Neuronal stem cell (in vitro differentiated cells): ENCODE measurements at regions not wholly inside any gene's neighbourhood (a gene's known extent, or its start where the extent isn't known, plus 50 kb on each side); places are given as distances from the start of the nearest gene placed in this dataset.
A peak's percentile ranks its signal among the peaks of the same experiment; 100 is the strongest.

ENCODE experiments used
- DNase-seq: peaks from one replicate; pipeline ENCODE4 v3.0.0-alpha.2; 2013; ENCODE audit warnings: low spot score
- H2AFZ ChIP-seq: one replicate; pipeline ENCODE4 v1.6.1; 2013; ENCODE audit warnings: mild to moderate bottlenecking, low read length, inconsistent platforms
- H2AK5ac ChIP-seq: 2 replicates; pipeline ENCODE4 v1.6.1; 2013; ENCODE audit warnings: low read depth, mild to moderate bottlenecking, inconsistent platforms, low read length, moderate library complexity, mixed read lengths
- H2BK120ac ChIP-seq: 2 replicates; pipeline ENCODE4 v1.6.1; 2013; ENCODE audit warnings: low read depth, mild to moderate bottlenecking, inconsistent platforms, low read length, moderate library complexity, mixed read lengths
- H2BK12ac ChIP-seq: one replicate; pipeline ENCODE4 v1.6.1; 2013; ENCODE audit warnings: low read length, inconsistent platforms
- H2BK15ac ChIP-seq: 2 replicates; pipeline ENCODE4 v1.6.1; 2013; ENCODE audit warnings: mild to moderate bottlenecking, low read length, inconsistent platforms, mixed read lengths
- H2BK5ac ChIP-seq: one replicate; pipeline ENCODE4 v1.6.1; 2013; ENCODE audit warnings: inconsistent platforms, mild to moderate bottlenecking, low read length, moderate library complexity
- H3K14ac ChIP-seq: one replicate; pipeline ENCODE4 v1.6.1; 2013; ENCODE audit warnings: low read length, inconsistent platforms
- H3K18ac ChIP-seq: 2 replicates; pipeline ENCODE4 v1.6.1; 2013; ENCODE audit warnings: low read length, inconsistent platforms
- H3K23ac ChIP-seq: 2 replicates; pipeline ENCODE4 v1.6.1; 2013; ENCODE audit warnings: low read depth, mild to moderate bottlenecking, mixed read lengths, low read length, inconsistent platforms; ENCODE audit not compliant: poor library complexity
- H3K27ac ChIP-seq: replicated peaks from 3 replicates; pipeline ENCODE4 v1.5.1; 2013; ENCODE audit warnings: low read length, inconsistent platforms
- H3K27me3 ChIP-seq, 3 experiments: 2 replicates each; pipeline ENCODE4 v1.6.1; 2013; ENCODE audit warnings: low read length in 3 of 3, mild to moderate bottlenecking in 2 of 3, inconsistent platforms in 1 of 3, low read depth in 1 of 3, mixed read lengths in 1 of 3, moderate library complexity in 1 of 3; ENCODE audit not compliant: control insufficient read depth in 3 of 3, insufficient read depth in 3 of 3
- H3K36me3 ChIP-seq, 2 donors: replicated peaks in 1 of 2; 2 replicates each; pipeline ENCODE4 v1.6.1; 2013; ENCODE audit warnings: low read length in 2 of 2; ENCODE audit not compliant: control insufficient read depth in 2 of 2, insufficient read depth in 2 of 2
- H3K4ac ChIP-seq: 2 replicates; pipeline ENCODE4 v1.6.1; 2013; ENCODE audit warnings: inconsistent platforms, mild to moderate bottlenecking, low read length, moderate library complexity
- H3K4me1 ChIP-seq, 2 donors: 1 replicate in 1 of 2; 2 replicates in 1 of 2; pipeline ENCODE4 v1.6.1; 2013; ENCODE audit warnings: low read length in 2 of 2, low read depth in 1 of 2; ENCODE audit not compliant: control insufficient read depth in 2 of 2, insufficient read depth in 1 of 2
- H3K4me2 ChIP-seq: one replicate; pipeline ENCODE4 v1.6.1; 2013; ENCODE audit warnings: mild to moderate bottlenecking, low read length, inconsistent platforms; ENCODE audit not compliant: insufficient read depth, poor library complexity, severe bottlenecking
- H3K4me3 ChIP-seq, 2 donors: 2 replicates each; pipeline ENCODE4 v1.5.1; 2013; ENCODE audit warnings: low read length in 2 of 2, mild to moderate bottlenecking in 2 of 2, inconsistent platforms in 1 of 2, moderate library complexity in 1 of 2
- H3K79me1 ChIP-seq: one replicate; pipeline ENCODE4 v1.6.1; 2013; ENCODE audit warnings: low read depth, mild to moderate bottlenecking, inconsistent platforms, low read length, moderate library complexity
- H3K9ac ChIP-seq: one replicate; pipeline ENCODE4 v1.6.1; 2013; ENCODE audit warnings: mild to moderate bottlenecking, low read depth, low read length, inconsistent platforms; ENCODE audit not compliant: poor library complexity
- H3K9me3 ChIP-seq, 2 donors: replicated peaks in 1 of 2; 2 replicates each; pipeline versions ENCODE3 to v1.6.1; 2013; ENCODE audit warnings: low read length in 2 of 2, mild to moderate bottlenecking in 2 of 2, inconsistent platforms in 1 of 2, low read depth in 1 of 2, mixed read lengths in 1 of 2, moderate library complexity in 1 of 2; ENCODE audit not compliant: control insufficient read depth in 2 of 2, insufficient read depth in 1 of 2
- H4K8ac ChIP-seq: one replicate; pipeline ENCODE4 v1.6.1; 2013; ENCODE audit warnings: low read depth, mild to moderate bottlenecking, inconsistent platforms, low read length, moderate library complexity
- H4K91ac ChIP-seq: one replicate; pipeline ENCODE4 v1.6.1; 2013; ENCODE audit warnings: low read length, low read depth, mild to moderate bottlenecking, inconsistent platforms; ENCODE audit not compliant: poor library complexity
- WGBS, 2 donors: extraction: QIAGEN DNeasy Blood & Tissue Kit; methylation state at CpG; one replicate each; pipeline ENCODE4 v1.1.7; 2013; ENCODE audit warnings: missing lambda C conversion rate in 2 of 2, mixed read lengths in 1 of 2; ENCODE audit not compliant: insufficient read length in 2 of 2, insufficient replicate concordance in 1 of 2; ENCODE audit errors: extremely low coverage in 2 of 2; 5-methylcytosine and 5-hydroxymethylcytosine counted together

GRCh38 chr2:16774091-16774490 lies 108.5 kb upstream of the CYRIA start:
- no peak overlapping the region for H3K4me3 ChIP-seq
- H3K9ac ChIP-seq: no peak overlapping the region
- no peaks in the 10 kb centered on the region for H3K36me3 ChIP-seq
- H2AK5ac ChIP-seq: no peak overlapping the region
- no peak overlapping the region for H2AFZ ChIP-seq
- WGBS, 2 donors: no CpG with 5 or more reads among the region's 2 CpGs
- H3K27me3 ChIP-seq: peaks cover 0 to 5% (median 0%) of the 10 kb centered on the region in 3 experiments
- no peak overlapping the region for H4K8ac ChIP-seq
- H3K4me2 ChIP-seq: no peak overlapping the region
- H3K4me1 ChIP-seq: no peaks in the 10 kb centered on the region
- H3K27ac ChIP-seq: no peak overlapping the region
- no peak overlapping the region for H4K91ac ChIP-seq
- no peak overlapping the region for H2BK12ac ChIP-seq
- no peak overlapping the region for H2BK120ac ChIP-seq
- H3K79me1 ChIP-seq: no peaks in the 10 kb centered on the region
- H3K23ac ChIP-seq: no peak overlapping the region
- H3K18ac ChIP-seq: no peak overlapping the region
- no peak for DNase-seq
- no peak overlapping the region for H3K14ac ChIP-seq
- no peaks in the 10 kb centered on the region for H3K9me3 ChIP-seq
- no peak overlapping the region for H3K4ac ChIP-seq
- no peak overlapping the region for H2BK15ac ChIP-seq
- no peak overlapping the region for H2BK5ac ChIP-seq

GRCh38 chr2:16773080-16773713 lies 107.6 kb upstream of the CYRIA start:
- H2BK15ac ChIP-seq: no peak overlapping the region
- no peak overlapping the region for H2BK120ac ChIP-seq
- DNase-seq: peak; percentile 62
- no peak overlapping the region for H2AFZ ChIP-seq
- H3K4ac ChIP-seq: no peak overlapping the region
- no peak overlapping the region for H3K27ac ChIP-seq
- H3K4me3 ChIP-seq: no peak overlapping the region
- H3K14ac ChIP-seq: no peak overlapping the region
- no peak overlapping the region for H4K91ac ChIP-seq
- no peak overlapping the region for H3K4me2 ChIP-seq
- peaks cover 0 to 5% (median 0%) of the 10 kb centered on the region in 3 experiments for H3K27me3 ChIP-seq
- H3K36me3 ChIP-seq: no peaks in the 10 kb centered on the region
- WGBS, 2 donors: no CpG with 5 or more reads among the region's 8 CpGs
- no peak overlapping the region for H2AK5ac ChIP-seq
- no peak overlapping the region for H2BK12ac ChIP-seq
- H3K79me1 ChIP-seq: no peaks in the 10 kb centered on the region
- H3K23ac ChIP-seq: no peak overlapping the region
- no peaks in the 10 kb centered on the region for H3K4me1 ChIP-seq
- H3K18ac ChIP-seq: no peak overlapping the region
- H3K9ac ChIP-seq: no peak overlapping the region
- no peak overlapping the region for H4K8ac ChIP-seq
- no peaks in the 10 kb centered on the region for H3K9me3 ChIP-seq
- H2BK5ac ChIP-seq: no peak overlapping the region

- Histone ChIP-seq H3K23ac (no peak overlapping the region), H3K9ac (no peak overlapping the region), H4K91ac (no peak overlapping the region), H3K79me1 (no peaks in the 10 kb centered on the region), H3K9me3 (no peaks in the 10 kb centered on the region), H3K4me3 (no peak overlapping the region), H3K36me3 (no peaks in the 10 kb centered on the region), H3K27me3 (peaks cover 0 to 5% (median 0%) of the 10 kb centered on the region in 3 experiments), H2BK12ac (no peak overlapping the region), H3K4me2 (no peak overlapping the region), H3K14ac (no peak overlapping the region), H3K27ac (no peak overlapping the region), H4K8ac (no peak overlapping the region), H2BK5ac (no peak overlapping the region), H2AFZ (no peak overlapping the region), H2AK5ac (no peak overlapping the region), H2BK120ac (no peak overlapping the region), H2BK15ac (no peak overlapping the region), H3K4me1 (peaks cover 0 to 12% of the 10 kb centered on the region in 2 donors), H3K4ac (no peak overlapping the region), H3K18ac (no peak overlapping the region)
- no peak for DNase-seq
- WGBS, 2 donors: no CpG with 5 or more reads among the region's 3 CpGs
These were observed 102.3 kb upstream of the CYRIA start for GRCh38 chr2:16767789-16768476.

- Histone ChIP-seq H3K9ac (no peak overlapping the region), H2AK5ac (no peak overlapping the region), H3K4me1 (peaks cover 0 to 12% of the 10 kb centered on the region in 2 donors), H3K9me3 (no peaks in the 10 kb centered on the region), H3K27me3 (peaks cover 0 to 5% (median 0%) of the 10 kb centered on the region in 3 experiments), H3K36me3 (no peaks in the 10 kb centered on the region), H3K14ac (no peak overlapping the region), H2BK15ac (no peak overlapping the region), H3K27ac (no peak overlapping the region), H3K79me1 (no peaks in the 10 kb centered on the region), H2BK12ac (no peak overlapping the region), H2AFZ (no peak overlapping the region), H3K4me3 (no peak overlapping the region), H4K8ac (no peak overlapping the region), H3K4me2 (no peak overlapping the region), H2BK120ac (no peak overlapping the region), H3K23ac (no peak overlapping the region), H3K4ac (no peak overlapping the region), H4K91ac (no peak overlapping the region), H2BK5ac (no peak overlapping the region), H3K18ac (no peak overlapping the region)
- WGBS, 2 donors: no CpG with 5 or more reads among the region's 7 CpGs
- no peak for DNase-seq
These were observed 99.7 kb upstream of the CYRIA start for GRCh38 chr2:16765356-16765755.
